RWPE2 (cell line): ENCODE measurements at regions not wholly inside any gene's neighbourhood (a gene's known extent, or its start where the extent isn't known, plus 50 kb on each side); places are given as distances from the start of the nearest gene placed in this dataset.
A peak's percentile ranks its signal among the peaks of the same experiment; 100 is the strongest.

Source experiments
- ATAC-seq: fragments of 200-7000 bp; cut with Tn5 transposase; 3 replicates; pipeline ENCODE4 v1.9.1; 2021; ENCODE audit warnings: low read depth
- DNase-seq: peaks from one replicate; pipeline ENCODE4 v3.0.0-alpha.2; 2020; ENCODE audit warnings: low spot score
- H3K27ac ChIP-seq: fragments of 450-650 bp; 2 replicates; pipeline ENCODE4 v1.5.1; 2017; ENCODE audit warnings: mild to moderate bottlenecking; ENCODE audit not compliant: poor library complexity, severe bottlenecking
- H3K27me3 ChIP-seq: fragments of 250-450 bp; sonication (Bioruptor Pico); 2 replicates; pipeline ENCODE4 v1.5.1; 2021; ENCODE audit warnings: mild to moderate bottlenecking, moderate library complexity; ENCODE audit not compliant: insufficient read depth, poor library complexity, severe bottlenecking
- H3K36me3 ChIP-seq: fragments of 250-450 bp; sonication (Bioruptor Pico); 2 replicates; pipeline ENCODE4 v1.5.1; 2020; ENCODE audit warnings: low read depth, mild to moderate bottlenecking, moderate library complexity
- H3K4me1 ChIP-seq: fragments of 250-450 bp; sonication (Bioruptor Pico); 2 replicates; pipeline ENCODE4 v1.5.1; 2021; ENCODE audit warnings: mild to moderate bottlenecking, moderate library complexity; ENCODE audit not compliant: insufficient read depth, poor library complexity, severe bottlenecking
- H3K4me3 ChIP-seq: fragments of 250-450 bp; sonication (Bioruptor Pico); 2 replicates; pipeline ENCODE4 v1.5.1; 2021; ENCODE audit warnings: mild to moderate bottlenecking, moderate library complexity; ENCODE audit not compliant: severe bottlenecking
- H3K9me3 ChIP-seq: fragments of 250-450 bp; sonication (Bioruptor Pico); 2 replicates; pipeline ENCODE4 v1.5.1; 2021; ENCODE audit warnings: mild to moderate bottlenecking, moderate library complexity; ENCODE audit not compliant: severe bottlenecking
- CTCF ChIP-seq: fragments of 450-650 bp; IDR thresholded peaks from one replicate; pipeline ENCODE4 v1.5.1; 2017; ENCODE audit warnings: mild to moderate bottlenecking, moderate library complexity; ENCODE audit not compliant: poor library complexity, severe bottlenecking

- ATAC-seq, result no peak
- Histone ChIP-seq H3K4me1 (no peaks in the 10 kb centered on the region), H3K27me3 (no peaks in the 10 kb centered on the region), H3K27ac (no peak overlapping the region), H3K9me3 (no peaks in the 10 kb centered on the region), H3K4me3 (no peak overlapping the region), H3K36me3 (no peaks in the 10 kb centered on the region; the same call in 1 of the 2 replicates)
- no peak for TF ChIP-seq CTCF
- DNase-seq, result no peak
These were observed 141.6 kb upstream of the FRMD4B start for GRCh38 chr3:69527498-69527897.

- no peaks in the 10 kb centered on the region for H3K9me3 ChIP-seq
- H3K36me3 ChIP-seq, result no peaks in the 10 kb centered on the region
- H3K4me1 ChIP-seq, result no peaks in the 10 kb centered on the region
- no peak for TF ChIP-seq CTCF
- H3K27me3 ChIP-seq, result no peaks in the 10 kb centered on the region
- ATAC-seq (no peak), DNase-seq (no peak)
- no peak overlapping the region for H3K27ac ChIP-seq
- no peak overlapping the region for H3K4me3 ChIP-seq
These were observed 138.9 kb upstream of the FRMD4B start for GRCh38 chr3:69524816-69525215.

- DNase-seq (no peak), ATAC-seq (no peak)
- H3K27me3 ChIP-seq, result no peaks in the 10 kb centered on the region
- no peak overlapping the region for H3K27ac ChIP-seq
- no peaks in the 10 kb centered on the region for H3K4me1 ChIP-seq
- H3K36me3 ChIP-seq, result no peaks in the 10 kb centered on the region
- H3K4me3 ChIP-seq, result no peak overlapping the region
- no peak for TF ChIP-seq CTCF
- H3K9me3 ChIP-seq, result no peaks in the 10 kb centered on the region
These were observed 135.4 kb upstream of the FRMD4B start for GRCh38 chr3:69521286-69521685.

- Histone ChIP-seq H3K9me3 (no peaks in the 10 kb centered on the region), H3K27me3 (no peaks in the 10 kb centered on the region), H3K36me3 (0 out of 2 replicates have a peak, but pooled peaks cover 8% of the 10 kb centered on the region), H3K4me3 (no peak overlapping the region), H3K27ac (peak overlapping the region; percentile 36), H3K4me1 (peaks cover 27% of the 10 kb centered on the region)
- DNase-seq (no peak), ATAC-seq (no peak)
- TF ChIP-seq CTCF, result no peak
These were observed 125.5 kb upstream of the FRMD4B start for GRCh38 chr3:69511361-69511760.

- Histone ChIP-seq H3K4me1 (peaks cover 33% of the 10 kb centered on the region), H3K27ac (peak overlapping the region; percentile 36), H3K4me3 (no peak overlapping the region), H3K9me3 (no peaks in the 10 kb centered on the region), H3K27me3 (no peaks in the 10 kb centered on the region), H3K36me3 (0 out of 2 replicates have a peak, but pooled peaks cover 8% of the 10 kb centered on the region)
- TF ChIP-seq CTCF, result no peak
- ATAC-seq (peak; percentile 59), DNase-seq (no peak)
These were observed 124.7 kb upstream of the FRMD4B start for GRCh38 chr3:69510481-69511030.
